Left ventricle myocardium inferior (tissue), 1 donor: ENCODE measurements at regions not wholly inside any gene's neighbourhood (a gene's known extent, or its start where the extent isn't known, plus 50 kb on each side); places are given as distances from the start of the nearest gene placed in this dataset.

ENCODE experiments used
- DNase-seq: peaks from one replicate; pipeline ENCODE4 v3.0.0-alpha.2; 2020
- H3K27ac ChIP-seq: fragments of 200-600 bp; replicated peaks from 2 replicates; pipeline ENCODE4 v1.8.0; 2021
- H3K27me3 ChIP-seq: fragments of 200-600 bp; 2 replicates; pipeline ENCODE4 v1.8.0; 2021; ENCODE audit warnings: low read depth
- H3K36me3 ChIP-seq: fragments of 200-600 bp; 2 replicates; pipeline ENCODE4 v1.8.0; 2021
- H3K4me1 ChIP-seq: fragments of 200-600 bp; 2 replicates; pipeline ENCODE4 v1.8.0; 2021
- H3K4me3 ChIP-seq: fragments of 200-600 bp; 2 replicates; pipeline ENCODE4 v1.8.0; 2021; ENCODE audit warnings: mild to moderate bottlenecking, moderate library complexity
- H3K9me3 ChIP-seq: fragments of 200-600 bp; replicated peaks from 2 replicates; pipeline ENCODE4 v1.8.0; 2021
- CTCF ChIP-seq: fragments of 200-600 bp; IDR thresholded peaks from 2 replicates; pipeline ENCODE4 v1.8.0; 2021; ENCODE audit warnings: antibody characterized with exemption, mild to moderate bottlenecking, borderline replicate concordance
- intact Hi-C: fragments of 100-400 bp; cut with micrococcal nuclease; formaldehyde crosslinking; loops from one replicate; pipeline ENCODE4 v1.11.0; 2022
- donor health status: DM: no; HTN: yes; CAD: no; lungs with severe emphysema.

- H3K4me3 ChIP-seq = no peak overlapping the region
- DNase-seq = no peak
- no peaks in the 10 kb centered on the region for H3K36me3 ChIP-seq
- intact Hi-C loops = no loop called here
- H3K9me3 ChIP-seq = peaks cover 13% of the 10 kb centered on the region
- TF ChIP-seq CTCF = no peak
- peaks cover 8% of the 10 kb centered on the region for H3K27me3 ChIP-seq
- no peaks in the 10 kb centered on the region for H3K4me1 ChIP-seq
- no peak overlapping the region for H3K27ac ChIP-seq
These were observed 400.2 kb upstream of the SALL3 start for GRCh38 chr18:78579449-78579848.

- DNase-seq = no peak
- Histone ChIP-seq H3K27me3 (peaks cover 8% of the 10 kb centered on the region), H3K9me3 (peaks cover 7% of the 10 kb centered on the region), H3K36me3 (no peaks in the 10 kb centered on the region), H3K4me1 (no peaks in the 10 kb centered on the region), H3K4me3 (no peak overlapping the region), H3K27ac (no peak overlapping the region)
- intact Hi-C loops = no loop called here
- TF ChIP-seq CTCF = no peak
These were observed 399.6 kb upstream of the SALL3 start for GRCh38 chr18:78579854-78580577.

GRCh38 chr18:78580835-78581339 is 398.7 kb upstream of the SALL3 start:
- H3K9me3 ChIP-seq = no peaks in the 10 kb centered on the region
- intact Hi-C loops = no loop called here
- H3K4me3 ChIP-seq = no peak overlapping the region
- no peaks in the 10 kb centered on the region for H3K36me3 ChIP-seq
- H3K27me3 ChIP-seq = peaks cover 9% of the 10 kb centered on the region
- DNase-seq = no peak
- no peak for TF ChIP-seq CTCF
- no peak overlapping the region for H3K27ac ChIP-seq
- no peaks in the 10 kb centered on the region for H3K4me1 ChIP-seq

GRCh38 chr18:78582181-78582709 is 397.4 kb upstream of the SALL3 start:
- peaks cover 12% of the 10 kb centered on the region for H3K27me3 ChIP-seq
- no peaks in the 10 kb centered on the region for H3K4me1 ChIP-seq
- no peak overlapping the region for H3K4me3 ChIP-seq
- no peak for DNase-seq
- H3K27ac ChIP-seq = no peak overlapping the region
- H3K36me3 ChIP-seq = no peaks in the 10 kb centered on the region
- H3K9me3 ChIP-seq = no peaks in the 10 kb centered on the region
- TF ChIP-seq CTCF = no peak
- intact Hi-C loops = no loop called here

GRCh38 chr18:78582898-78583738 is 396.5 kb upstream of the SALL3 start:
- Histone ChIP-seq H3K36me3 (no peaks in the 10 kb centered on the region), H3K27me3 (peaks cover 12% of the 10 kb centered on the region), H3K27ac (no peak overlapping the region), H3K9me3 (no peaks in the 10 kb centered on the region), H3K4me3 (no peak overlapping the region), H3K4me1 (no peaks in the 10 kb centered on the region)
- DNase-seq = no peak
- intact Hi-C loops = no loop called here
- no peak for TF ChIP-seq CTCF
